Mucosa of descending colon (tissue), 3 donors: ENCODE measurements at regions not wholly inside any gene's neighbourhood (a gene's known extent, or its start where the extent isn't known, plus 50 kb on each side); places are given as distances from the start of the nearest gene placed in this dataset.
A peak's percentile ranks its signal among the peaks of the same experiment; 100 is the strongest.

ENCODE experiments used
- ATAC-seq: fragments of 200-7000 bp; cut with Tn5 transposase; one replicate; pipeline ENCODE4 v1.9.1; 2020; ENCODE audit warnings: mild to moderate bottlenecking, moderate library complexity
- DNase-seq, 3 donors: peaks; one replicate each; pipeline ENCODE4 v3.0.0-alpha.2; 2020
- H3K36me3 ChIP-seq: fragments of 200-600 bp; one replicate; pipeline ENCODE4 v1.8.0; 2021; ENCODE audit warnings: low read depth, mild to moderate bottlenecking
- H3K4me1 ChIP-seq: fragments of 200-600 bp; one replicate; pipeline ENCODE4 v1.8.0; 2021; ENCODE audit warnings: low read depth, mild to moderate bottlenecking
- H3K4me3 ChIP-seq: fragments of 200-600 bp; one replicate; pipeline ENCODE4 v1.8.0; 2021; ENCODE audit warnings: mild to moderate bottlenecking
- H3K9me3 ChIP-seq: fragments of 200-600 bp; one replicate; pipeline ENCODE4 v1.8.0; 2021; ENCODE audit warnings: mild to moderate bottlenecking
- intact Hi-C, 2 donors: fragments of 100-400 bp; cut with DNase I in 1 of 2; cut with micrococcal nuclease in 1 of 2; formaldehyde crosslinking; loops; one replicate each; pipeline versions ENCODE4 v1.11.0 to v1.11.1; 2022; cut with DNase I, micrococcal nuclease
- TF ChIP-seq, protein P1 (sequence below): fragments of 200-600 bp; IDR thresholded peaks from one replicate; pipeline ENCODE4 v1.8.0; 2022; ENCODE audit warnings: antibody characterized with exemption, mild to moderate bottlenecking
- donor health status: DM: no; HTN: no; CAD: no; lungs with moderate emphysema.
- donor health status: DM: no; HTN: no; CAD: no.
- donor health status: DM: no; HTN: yes; CAD: no.

DNA sequence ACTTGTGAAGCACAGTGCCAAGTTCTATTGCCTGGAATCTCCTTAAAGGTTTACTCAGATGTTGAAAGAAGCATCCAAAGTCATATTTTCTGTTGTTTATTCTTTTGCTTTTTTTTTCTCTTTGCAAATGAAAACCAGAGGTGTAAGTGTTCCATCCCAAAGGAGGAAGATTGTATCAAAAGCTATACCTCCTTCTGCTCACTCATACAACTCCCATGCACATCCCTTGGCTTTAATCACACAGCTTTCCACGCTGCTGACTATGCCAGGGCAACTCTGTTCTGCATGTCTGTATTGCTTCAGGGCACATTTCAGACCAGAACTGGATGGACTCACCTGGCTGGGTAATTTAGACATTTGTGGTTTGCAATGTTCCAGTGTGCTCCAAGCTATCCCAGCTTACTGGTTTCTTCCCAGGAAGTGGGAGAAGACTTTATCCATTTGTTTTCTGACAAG lies 399.6 kb upstream of the TBL1XR1 start:
- Histone ChIP-seq H3K36me3 (no peaks in the 10 kb centered on the region), H3K4me3 (no peak overlapping the region), H3K9me3 (no peaks in the 10 kb centered on the region), H3K4me1 (peaks cover 11% of the 10 kb centered on the region)
- intact Hi-C loops, result loop anchor here in 1 of 2 donors (10.0 kb wide), 1 partner anchor 142 kb away; no protein-coding TSS in a partner anchor
- TF ChIP-seq, protein P1, sequence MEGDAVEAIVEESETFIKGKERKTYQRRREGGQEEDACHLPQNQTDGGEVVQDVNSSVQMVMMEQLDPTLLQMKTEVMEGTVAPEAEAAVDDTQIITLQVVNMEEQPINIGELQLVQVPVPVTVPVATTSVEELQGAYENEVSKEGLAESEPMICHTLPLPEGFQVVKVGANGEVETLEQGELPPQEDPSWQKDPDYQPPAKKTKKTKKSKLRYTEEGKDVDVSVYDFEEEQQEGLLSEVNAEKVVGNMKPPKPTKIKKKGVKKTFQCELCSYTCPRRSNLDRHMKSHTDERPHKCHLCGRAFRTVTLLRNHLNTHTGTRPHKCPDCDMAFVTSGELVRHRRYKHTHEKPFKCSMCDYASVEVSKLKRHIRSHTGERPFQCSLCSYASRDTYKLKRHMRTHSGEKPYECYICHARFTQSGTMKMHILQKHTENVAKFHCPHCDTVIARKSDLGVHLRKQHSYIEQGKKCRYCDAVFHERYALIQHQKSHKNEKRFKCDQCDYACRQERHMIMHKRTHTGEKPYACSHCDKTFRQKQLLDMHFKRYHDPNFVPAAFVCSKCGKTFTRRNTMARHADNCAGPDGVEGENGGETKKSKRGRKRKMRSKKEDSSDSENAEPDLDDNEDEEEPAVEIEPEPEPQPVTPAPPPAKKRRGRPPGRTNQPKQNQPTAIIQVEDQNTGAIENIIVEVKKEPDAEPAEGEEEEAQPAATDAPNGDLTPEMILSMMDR, result no peak
- DNase-seq (no peak), ATAC-seq (peak; percentile 14)

DNA sequence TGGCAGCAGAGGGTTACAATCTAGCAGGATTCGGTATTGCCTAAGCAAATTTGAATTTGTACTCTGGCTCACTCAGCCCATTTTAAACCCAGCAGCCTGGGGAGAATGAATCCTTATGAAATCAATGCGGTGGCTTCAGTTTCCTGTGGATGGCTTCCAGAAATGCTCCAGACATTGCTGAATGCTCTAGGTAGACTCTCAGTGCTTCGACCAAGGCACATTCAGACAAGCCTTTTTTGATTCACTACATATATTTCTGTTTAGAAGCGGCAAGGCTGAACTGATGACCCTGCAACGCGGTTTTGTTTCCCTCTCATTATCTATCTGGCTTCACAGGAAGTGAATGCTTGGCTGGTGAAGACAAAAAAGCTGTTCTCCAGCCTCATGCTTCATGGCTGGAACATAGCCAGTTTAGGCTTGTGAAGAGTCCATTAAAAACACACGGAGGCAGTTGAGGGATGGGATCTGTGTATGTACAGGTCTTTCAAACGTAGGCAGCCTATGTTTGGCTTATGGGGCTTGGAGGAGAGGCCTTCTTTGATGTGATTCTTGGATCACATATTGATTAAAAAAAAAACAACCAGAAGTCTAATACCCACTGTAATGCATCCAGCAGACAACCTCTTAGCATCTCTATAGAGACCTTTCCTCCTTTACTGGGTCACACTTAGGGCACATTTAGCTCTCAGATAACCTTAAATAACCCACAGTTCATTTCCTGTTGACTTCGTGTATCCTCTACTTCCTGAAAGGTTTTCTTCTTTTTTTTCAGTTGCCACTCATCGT lies 400.2 kb upstream of the TBL1XR1 start:
- intact Hi-C loops, result loop anchor here in 1 of 2 donors (10.0 kb wide), 1 partner anchor 143 kb away; no protein-coding TSS in a partner anchor
- H3K4me1 ChIP-seq, result peaks cover 11% of the 10 kb centered on the region

DNA sequence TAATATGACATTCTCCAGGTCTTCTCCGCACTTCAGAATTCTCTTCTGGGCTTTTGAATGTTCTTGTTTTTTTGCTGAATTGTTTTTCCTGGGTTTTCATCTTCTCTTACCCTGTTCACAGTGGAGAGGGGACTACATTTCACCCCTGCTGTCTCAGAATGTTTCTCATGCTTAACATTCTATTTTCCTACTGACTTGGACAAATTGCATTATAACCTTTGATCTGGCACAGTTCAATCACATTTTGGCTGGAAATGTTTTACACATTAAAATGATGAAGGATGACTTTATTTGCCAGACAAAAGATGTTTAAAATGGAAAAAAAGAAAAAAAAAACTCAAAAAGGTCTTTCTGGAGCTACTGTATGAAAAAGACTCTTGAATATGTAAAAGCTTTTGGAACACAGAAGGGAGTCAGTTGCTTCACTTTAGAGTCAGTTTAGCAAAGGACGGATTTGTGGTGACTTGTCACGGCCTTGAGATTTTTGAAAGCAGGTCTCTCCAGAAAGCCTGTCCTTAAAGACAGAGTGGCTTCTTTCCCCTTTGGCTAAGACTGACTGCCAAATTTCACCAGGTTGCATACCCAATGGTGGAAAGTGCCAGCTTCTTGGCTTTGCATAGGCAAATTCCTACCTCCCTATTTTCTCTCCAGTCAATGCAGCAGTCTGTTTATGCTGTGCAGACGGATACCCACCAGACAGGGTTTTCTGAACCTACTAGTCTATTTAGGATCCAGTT lies 401.0 kb upstream of the TBL1XR1 start:
- no peak for DNase-seq
- no peak for ATAC-seq
- H3K9me3 ChIP-seq, result no peaks in the 10 kb centered on the region
- peaks cover 11% of the 10 kb centered on the region for H3K4me1 ChIP-seq
- no peak overlapping the region for H3K4me3 ChIP-seq
- H3K36me3 ChIP-seq, result no peaks in the 10 kb centered on the region
- TF ChIP-seq, protein P1, result no peak
- intact Hi-C loops, result loop anchor here in 1 of 2 donors (10.0 kb wide), 1 partner anchor 143 kb away; no protein-coding TSS in a partner anchor

More for the DNA sequence above, 400.2 kb upstream of the TBL1XR1 start:
- ATAC-seq (peak; percentile 66), DNase-seq (peak in 1 of 3 donors; percentile 49)
- H3K9me3 ChIP-seq, result no peaks in the 10 kb centered on the region
- no peak overlapping the region for H3K4me3 ChIP-seq
- H3K36me3 ChIP-seq, result no peaks in the 10 kb centered on the region
- TF ChIP-seq, protein P1, result no peak

DNA sequence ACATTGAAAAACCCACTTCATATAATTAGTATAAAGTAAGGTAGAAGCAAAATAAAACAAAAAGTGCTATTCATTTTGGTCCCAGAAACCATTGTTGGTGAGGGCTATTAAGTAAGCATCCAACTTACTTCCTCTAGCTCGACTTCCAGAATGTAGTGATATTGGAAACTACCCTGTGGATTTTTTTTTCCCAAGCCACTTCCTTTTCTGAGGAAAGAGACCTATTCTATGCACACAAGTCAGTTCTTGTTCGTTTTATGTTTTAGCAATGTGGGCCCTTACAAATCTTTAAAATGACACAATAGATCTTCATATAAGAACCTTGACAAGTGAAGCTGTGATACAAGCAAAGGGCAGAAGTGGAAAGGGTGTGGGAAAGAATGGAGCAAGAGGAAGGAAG lies 402.0 kb upstream of the TBL1XR1 start:
- TF ChIP-seq, protein P1, result no peak
- Histone ChIP-seq H3K36me3 (no peaks in the 10 kb centered on the region), H3K4me3 (no peak overlapping the region), H3K9me3 (no peaks in the 10 kb centered on the region), H3K4me1 (peaks cover 11% of the 10 kb centered on the region)
- intact Hi-C loops, result loop anchor here in 1 of 2 donors (10.0 kb wide), 1 partner anchor 145 kb away; no protein-coding TSS in a partner anchor
- ATAC-seq, result no peak
- DNase-seq, result no peak

DNA sequence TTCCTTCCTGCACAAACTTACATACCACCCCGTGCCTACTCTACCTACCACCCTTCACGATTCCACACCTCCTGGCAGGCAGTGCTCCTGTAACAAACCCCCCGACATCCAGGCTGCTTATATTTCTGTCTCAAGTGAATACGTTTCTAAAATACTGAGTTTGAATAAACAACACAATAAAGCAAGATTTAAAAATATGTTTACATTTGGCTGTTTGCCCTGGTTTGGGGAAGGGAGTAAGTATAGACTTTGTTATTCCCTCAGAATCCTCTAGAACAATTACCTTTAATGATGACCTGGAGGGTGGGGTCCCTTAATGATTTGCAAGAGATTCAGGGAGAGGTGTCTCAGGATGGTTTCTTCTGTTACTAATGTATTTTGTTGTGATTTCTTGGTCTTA lies 402.6 kb upstream of the TBL1XR1 start:
- Histone ChIP-seq H3K36me3 (no peaks in the 10 kb centered on the region), H3K4me1 (peaks cover 11% of the 10 kb centered on the region), H3K9me3 (no peaks in the 10 kb centered on the region), H3K4me3 (no peak overlapping the region)
- ATAC-seq (no peak), DNase-seq (no peak)
- intact Hi-C loops, result loop anchor here in 1 of 2 donors (10.0 kb wide), 1 partner anchor 145 kb away; no protein-coding TSS in a partner anchor
- TF ChIP-seq, protein P1, result no peak
